ELR (cell line): ENCODE measurements at regions not wholly inside any gene's neighbourhood (a gene's known extent, or its start where the extent isn't known, plus 50 kb on each side); places are given as distances from the start of the nearest gene placed in this dataset.

Experiments used
- DNase-seq: peaks from one replicate; pipeline ENCODE4 v3.0.0-alpha.2; 2015; ENCODE audit warnings: low read depth

DNA sequence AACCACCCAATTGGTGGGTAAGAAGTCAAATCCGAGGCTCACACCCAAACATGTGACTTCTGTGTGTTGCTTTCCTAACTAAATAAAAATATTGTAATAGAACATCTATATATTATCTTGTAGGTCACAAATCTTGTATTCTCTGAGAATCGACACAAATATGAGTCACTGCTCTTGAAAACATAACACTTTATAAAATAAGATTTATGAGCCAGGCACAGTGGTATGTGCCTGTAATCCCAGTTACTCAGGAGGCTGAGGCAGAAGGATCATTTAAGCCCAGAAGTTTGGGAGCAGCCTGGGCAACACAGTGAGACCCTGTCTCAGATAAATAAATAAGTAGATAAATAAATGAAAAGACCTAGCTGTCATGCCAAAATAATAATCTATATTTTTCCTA lies 624.1 kb downstream of the ANXA1 start:
- DNase-seq: peak; percentile 28

DNA sequence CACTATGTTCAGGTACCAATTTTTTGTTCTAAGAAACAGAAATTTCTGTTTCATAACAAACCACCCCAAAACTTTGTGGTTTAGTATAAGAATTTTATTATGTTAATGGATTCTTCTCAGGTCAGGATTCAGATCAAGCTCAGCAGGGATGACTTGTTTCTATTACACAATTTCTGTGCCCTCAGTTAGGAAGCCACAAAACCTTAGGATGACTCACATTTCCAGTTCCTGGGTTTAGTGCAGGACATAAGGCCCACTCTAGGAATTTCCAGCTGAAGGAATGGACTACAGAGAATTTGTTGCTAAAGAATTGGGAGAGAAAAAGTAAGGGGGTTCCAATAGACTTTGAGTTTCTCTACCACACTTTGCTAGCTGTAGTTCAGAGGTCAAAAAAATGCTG lies 629.3 kb downstream of the ANXA1 start:
- DNase-seq: peak; percentile 78

DNA sequence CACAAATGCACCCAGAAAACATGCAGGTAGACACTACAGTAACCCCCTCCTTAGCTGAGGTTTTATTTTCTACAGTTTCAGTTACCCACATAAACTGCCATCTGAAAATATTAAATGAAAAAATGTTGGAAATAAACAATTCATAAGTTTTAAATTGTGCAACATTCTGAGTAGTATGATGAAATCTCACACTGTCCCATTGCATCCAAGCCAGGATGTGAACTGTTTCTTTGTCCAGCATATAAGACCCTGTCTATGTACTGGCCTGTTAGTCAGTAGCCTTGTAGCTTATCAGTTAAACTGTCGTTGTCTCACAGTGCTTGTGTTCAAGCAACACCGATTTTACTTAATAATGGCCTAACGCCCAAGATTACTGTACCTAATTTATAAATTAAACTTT lies 630.5 kb downstream of the ANXA1 start:
- peak; percentile 22 for DNase-seq

DNA sequence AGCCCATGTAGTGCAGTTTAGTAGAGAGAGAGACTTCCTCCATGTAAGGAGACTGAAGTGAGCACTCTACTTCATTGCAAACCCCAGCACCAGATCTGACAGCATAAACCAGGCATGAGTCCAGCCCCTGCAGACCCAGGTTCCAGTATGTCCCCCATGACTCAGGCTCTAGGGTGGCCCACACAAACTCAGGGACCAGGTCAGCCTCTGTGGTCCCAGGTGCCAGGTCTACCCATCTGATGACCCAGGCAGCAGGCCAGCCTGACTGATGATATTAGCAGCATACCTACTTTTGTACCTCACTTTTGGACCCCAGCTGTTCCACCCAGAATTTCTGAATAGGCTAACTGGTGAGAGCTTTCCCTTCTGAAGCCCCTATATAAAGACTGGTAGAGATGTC lies 647.8 kb downstream of the ANXA1 start:
- no peak for DNase-seq

DNA sequence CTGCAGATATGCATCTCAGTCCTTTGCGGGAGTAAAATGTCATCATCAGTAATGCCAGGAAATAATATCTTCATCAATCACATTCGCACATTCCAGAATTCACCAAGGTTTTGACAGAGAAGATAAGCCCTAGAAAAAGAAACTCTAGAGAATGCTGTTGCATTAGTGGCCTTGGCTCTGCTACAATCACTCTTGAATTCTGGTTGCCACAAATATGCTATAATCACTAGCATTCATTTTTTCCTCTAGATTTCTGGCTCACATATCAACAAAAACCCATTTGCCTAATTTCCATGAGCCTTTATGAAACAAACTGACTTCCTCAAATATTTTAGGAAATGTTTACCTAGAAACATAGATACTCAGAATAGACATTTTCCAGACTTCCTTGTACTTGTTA lies 653.4 kb downstream of the ANXA1 start:
- DNase-seq: no peak

DNA sequence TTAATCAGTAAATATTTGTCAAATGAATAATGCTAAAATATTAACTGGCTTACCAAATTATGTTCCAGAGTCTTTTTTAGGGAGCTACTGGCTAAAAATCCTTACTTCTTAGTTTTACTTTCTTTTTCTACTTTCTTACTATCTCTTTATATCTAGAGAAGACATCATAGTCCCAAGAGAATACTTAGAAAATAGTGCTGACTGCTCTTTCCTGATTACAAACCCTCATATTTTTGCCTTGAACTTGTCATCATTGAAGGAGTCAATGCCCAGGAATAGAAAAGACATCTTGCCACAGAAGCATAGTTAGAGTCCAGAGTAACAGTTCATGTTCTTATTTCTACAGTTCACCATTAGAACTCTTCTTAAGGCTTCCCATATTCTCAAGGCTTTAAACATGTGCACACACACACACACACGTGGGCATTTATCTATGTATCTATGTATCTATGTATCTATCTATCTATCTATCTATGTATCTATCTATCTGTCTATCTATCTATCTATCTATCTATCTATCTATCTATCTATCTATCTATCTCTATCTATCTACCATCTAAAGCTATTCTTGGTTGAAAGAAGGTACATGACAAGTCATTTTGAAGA lies 654.3 kb downstream of the ANXA1 start:
- DNase-seq: no peak

DNA sequence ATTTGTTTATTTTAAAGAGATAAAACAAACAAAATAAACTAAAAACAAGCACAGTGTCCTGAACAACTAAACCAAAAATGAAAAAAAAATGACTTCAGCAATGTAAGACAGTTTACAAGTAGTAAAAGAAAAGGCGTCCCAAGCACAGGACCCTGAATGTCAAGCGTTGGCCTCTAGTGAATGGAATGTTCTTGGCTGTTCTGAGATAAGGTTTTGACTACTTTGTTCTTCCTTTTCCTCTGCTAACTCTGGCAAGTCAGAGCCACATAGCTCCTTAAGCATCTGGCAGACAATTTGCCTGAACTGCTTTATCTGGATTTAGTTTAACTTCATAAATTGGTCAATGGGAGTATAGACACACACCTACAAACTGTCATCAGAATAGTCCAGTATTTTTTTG lies 655.2 kb downstream of the ANXA1 start:
- DNase-seq: no peak

DNA sequence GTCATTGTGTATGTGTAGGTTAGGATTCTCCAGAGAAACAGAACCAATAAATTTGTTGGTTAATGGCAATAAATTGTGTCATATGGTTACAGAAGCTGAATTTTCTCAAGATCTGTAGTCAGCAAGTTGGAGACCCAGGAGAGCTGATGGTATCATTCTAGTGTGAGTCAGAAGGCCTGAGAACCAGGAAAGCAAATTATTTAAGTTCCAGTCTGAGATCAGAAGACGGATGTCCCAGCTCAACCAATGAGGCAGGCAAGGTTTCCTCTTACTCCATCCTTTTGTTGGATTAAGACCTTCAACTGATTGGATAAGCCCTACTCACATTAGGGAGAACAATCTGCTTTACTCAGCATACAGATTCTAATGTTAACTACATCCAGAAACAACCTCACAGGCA lies 656.3 kb downstream of the ANXA1 start:
- peak; percentile 1 for DNase-seq

DNA sequence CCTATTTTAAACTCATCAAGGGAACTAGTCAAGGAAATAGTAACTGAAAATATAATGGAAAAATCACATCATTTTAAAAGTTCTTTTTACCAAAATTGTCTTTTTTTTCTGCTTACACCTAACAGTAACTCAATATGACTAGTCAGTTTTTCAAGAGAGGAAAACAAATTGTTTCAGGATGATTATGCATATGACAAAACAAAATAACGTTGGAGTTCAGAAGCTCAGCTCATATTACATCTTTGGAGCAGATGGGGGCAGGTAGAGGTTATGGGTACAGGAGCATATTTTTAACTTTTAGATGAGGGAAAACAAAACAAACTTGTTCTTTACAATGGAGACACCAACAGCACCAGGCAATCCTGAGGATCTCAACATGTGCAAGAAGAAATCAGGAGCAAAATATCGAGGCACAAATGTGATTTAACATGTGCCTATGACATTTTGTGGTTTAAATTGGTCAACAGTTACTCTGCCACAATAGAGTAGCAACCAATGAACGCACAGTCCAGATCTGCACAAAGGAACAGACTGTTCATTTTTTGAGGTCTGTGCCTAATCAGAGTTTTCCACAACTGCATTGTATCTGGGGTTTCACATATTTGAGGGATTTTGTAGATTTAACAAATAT lies 659.0 kb downstream of the ANXA1 start:
- DNase-seq: peak; percentile 7

DNA sequence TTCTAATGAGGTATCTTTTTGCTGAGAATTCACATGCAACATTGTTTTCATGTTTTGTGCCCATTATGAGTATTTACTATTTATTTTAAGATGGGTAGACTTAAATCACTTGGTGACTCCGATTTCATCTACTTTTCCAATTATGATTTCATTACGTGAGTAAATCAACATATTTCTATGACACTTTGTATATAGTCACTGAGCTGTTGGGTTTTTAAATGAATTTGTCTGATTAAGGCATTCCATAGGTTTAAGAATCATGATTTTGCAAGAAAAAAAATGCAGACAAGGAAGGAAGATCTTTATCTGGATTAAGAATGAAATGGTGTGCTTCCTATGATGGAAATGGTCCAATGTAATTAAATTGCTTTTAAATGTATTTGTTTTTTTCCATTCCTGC lies 661.9 kb downstream of the ANXA1 start:
- no peak for DNase-seq

DNA sequence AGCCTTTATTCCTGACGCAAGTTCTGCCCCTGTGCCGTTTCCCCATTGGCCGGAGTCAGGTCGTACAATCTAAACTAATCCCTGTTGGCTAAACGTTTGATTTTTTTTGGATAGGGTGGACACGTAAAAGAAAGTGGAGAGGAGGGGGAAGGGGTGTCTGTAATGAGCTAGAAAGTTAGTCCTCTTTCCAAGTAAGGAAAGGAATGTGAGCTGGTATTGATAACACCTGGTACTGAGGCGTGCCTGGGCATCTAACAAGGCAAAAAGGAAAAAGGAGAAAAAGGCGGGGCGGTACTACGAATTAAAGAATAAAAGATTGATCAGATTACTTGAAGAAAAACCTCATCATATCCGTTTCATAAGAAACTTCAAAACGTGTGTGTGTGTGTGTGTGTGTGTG lies 665.2 kb downstream of the ANXA1 start:
- DNase-seq: no peak

DNA sequence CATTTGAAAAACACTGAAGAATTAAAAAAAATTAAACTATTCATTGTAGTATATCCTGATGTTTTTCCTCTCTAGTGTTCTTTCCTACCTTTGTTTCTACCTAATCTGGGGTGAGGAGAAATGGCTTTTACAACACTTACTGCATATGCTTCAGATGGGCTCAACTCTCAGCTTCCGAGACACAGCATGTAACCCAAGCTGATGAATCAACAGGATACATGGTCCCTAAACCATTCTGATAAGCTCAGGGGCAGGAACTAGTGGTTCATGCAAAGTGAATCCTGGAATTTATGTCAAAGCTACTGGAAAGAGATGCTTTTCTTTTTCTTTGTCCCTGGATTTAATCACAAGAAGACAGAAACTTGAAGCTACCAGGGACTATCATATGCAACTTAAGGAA lies 672.5 kb upstream of the RORB start:
- peak; percentile 3 for DNase-seq

DNA sequence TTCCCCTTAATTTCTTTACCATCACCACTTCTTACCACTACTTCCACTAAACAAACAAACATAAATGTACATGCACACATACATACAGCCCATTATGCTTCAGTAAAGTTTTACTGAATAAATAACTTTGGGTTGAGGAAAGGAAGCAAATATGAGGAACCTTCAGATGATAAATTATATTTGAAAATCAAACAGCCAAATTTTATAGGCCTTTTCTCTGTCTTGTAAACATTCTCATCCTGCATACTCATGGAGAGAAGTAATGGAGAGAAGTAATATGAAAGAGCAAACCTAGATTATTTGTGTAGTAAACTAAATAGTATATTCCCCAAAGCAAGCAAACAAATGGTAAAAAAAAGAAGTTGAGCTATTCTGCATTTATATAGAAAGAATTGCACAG lies 658.3 kb upstream of the RORB start:
- no peak for DNase-seq

DNA sequence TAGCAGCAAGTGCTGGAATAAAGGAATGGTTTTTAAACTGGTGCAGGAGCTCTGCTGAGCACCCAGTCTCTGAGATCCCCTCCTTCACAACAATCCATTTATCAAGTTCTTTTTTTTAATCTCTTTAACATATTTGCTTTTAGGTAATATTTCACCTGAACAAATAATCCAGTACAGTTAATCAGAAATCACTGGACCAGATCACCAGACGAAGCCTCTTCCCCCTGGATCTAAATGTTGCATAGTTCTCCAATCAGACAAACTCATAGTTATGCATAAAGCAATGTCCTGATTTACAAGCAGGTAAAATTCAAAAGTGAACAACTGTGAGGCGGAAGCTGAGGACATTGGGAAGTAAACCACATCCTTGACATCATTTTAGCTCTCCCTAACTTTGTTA lies 657.7 kb upstream of the RORB start:
- DNase-seq: no peak

DNA sequence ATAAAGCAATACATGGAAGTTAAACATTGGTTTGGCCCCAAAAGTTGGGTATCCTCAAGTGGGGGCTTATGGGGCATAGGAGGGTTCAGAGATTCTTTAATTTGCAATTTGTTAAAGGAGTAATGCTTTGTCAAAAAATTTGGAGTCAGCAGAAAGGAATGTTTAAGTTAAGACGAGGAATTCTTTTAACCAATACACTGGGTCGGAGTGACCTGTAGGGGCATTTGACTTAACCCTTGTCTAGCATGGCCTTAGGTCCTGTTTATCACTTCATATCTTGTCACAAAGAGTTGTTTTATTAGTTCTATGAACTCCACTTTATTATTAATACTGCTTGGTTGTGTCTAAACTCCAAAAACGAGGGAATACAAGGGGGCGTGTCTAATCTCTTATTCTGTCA lies 656.1 kb upstream of the RORB start:
- no peak for DNase-seq

DNA sequence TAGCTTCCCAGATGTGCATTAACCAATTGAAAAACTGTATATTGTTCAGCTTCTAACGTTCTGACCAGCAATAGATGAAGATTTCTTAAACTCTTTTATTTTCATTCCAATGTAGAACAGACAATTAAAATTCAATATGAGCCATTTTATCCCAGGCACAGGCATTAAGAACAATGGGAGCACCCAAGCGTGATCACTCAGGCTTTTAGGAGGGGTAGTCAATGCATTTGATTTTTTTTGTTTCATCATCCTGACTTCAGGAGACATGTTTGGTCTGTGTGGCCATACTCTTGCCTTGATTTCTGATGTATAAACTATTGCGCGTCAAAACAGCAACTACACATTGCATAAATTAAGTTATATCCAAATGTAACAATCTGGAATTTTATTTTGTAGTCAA lies 653.0 kb upstream of the RORB start:
- no peak for DNase-seq

DNA sequence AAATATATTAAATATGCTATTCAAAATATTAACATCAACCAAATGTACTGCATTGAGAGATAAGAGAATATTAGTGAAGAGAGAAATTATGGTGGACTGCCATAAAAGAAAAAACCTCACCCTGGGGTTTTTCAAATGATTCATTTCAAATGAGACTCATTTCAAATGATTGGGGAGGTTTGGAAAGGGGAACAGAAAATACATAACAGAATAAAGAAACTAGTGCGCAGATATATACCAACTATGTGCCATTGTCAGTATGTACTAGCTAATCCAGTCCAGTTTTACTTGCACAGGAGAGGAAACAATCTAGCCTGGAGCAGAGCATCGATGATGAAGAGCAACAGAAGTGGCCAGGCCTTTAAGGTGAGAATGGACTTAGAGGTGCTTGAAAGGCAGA lies 651.6 kb upstream of the RORB start:
- DNase-seq: no peak

DNA sequence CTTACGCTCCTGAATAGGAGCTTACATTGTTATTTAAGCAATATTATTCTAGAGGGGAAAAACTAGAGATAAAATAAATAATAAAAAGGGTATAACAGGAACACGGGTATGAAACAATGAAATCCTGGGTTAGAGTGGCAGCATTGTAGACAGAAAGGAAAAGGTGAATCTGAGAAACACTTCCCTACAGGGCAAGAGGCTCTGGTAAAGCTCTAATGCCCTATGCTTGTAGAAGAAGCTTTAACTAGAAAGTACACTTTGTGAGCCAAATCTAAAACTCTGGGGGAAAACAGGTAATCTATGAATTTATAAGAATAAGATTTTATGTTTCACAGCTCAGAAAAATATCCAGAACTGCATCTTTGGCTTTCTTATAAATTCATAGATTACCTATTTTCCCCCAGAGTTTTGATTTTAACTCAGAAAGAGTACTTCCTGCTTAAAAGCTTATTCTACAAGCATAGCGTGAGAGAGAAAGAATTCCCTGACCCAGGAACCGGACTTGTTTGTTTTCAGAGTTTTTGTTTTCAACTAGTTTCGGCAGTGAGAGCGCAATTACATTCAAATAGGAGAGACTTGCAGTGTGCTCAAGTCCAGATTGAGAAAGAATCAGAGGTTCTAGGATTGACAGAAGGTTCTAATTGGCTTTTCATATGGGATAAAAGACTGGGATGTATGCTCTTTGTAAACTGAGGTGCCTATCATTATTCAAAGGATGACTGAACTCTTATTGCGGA lies 651.0 kb upstream of the RORB start:
- DNase-seq: no peak

DNA sequence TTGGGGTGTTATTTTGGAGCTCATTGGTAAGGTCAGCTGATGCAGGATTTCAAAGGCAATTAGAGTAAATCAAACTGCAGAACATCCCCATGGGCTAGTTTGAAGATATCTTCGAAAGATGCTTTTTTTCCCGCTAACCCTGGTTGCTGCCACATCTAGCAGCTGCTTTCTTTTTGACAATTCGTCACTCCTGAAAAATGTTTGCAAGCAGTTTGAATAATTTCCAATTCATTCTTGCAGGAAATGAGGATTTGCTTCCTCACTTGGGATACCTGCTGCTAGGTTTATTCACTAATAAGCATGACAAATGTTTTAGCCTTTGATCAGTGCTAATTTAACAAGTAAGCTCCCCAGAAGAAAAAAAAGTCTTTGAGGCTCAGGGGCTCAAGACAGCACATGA lies 649.6 kb upstream of the RORB start:
- DNase-seq: peak; percentile 1

DNA sequence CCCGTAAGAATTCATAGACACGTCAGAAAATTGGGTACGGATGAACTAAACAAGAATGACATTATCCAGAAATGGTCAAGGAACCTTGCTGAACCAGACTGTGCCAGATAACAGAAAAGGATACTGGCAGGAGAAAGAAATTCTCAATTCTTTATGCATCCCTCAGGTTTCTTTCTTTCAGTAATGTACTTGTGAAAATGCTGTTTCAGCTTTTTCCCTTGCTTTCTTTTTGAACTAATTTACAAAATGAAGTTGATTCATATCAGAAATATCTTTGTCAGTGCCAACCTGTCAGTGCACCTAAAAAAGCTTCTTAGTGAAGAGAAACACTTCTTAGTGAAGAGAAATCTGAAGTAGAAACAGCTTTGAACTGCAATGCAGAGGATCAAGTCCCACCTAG lies 643.6 kb upstream of the RORB start:
- no peak for DNase-seq

DNA sequence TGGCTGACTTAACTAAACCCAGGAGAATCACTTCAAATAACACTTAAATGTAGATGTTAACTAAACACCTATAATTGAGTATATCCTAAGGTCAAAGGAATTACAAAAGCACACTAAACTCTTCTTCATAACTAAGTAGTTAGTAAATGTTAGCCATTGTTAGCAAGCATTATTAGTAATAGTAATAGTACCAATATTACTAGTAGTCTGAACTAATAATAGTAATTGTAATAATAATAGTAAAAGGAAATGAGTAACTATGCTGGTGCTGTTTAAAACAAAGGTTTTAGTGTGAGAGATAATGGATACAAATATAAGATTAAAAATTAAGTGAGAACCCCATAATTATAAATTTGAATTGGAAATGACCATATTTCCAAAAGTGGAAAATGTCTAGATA lies 641.9 kb upstream of the RORB start:
- no peak for DNase-seq

DNA sequence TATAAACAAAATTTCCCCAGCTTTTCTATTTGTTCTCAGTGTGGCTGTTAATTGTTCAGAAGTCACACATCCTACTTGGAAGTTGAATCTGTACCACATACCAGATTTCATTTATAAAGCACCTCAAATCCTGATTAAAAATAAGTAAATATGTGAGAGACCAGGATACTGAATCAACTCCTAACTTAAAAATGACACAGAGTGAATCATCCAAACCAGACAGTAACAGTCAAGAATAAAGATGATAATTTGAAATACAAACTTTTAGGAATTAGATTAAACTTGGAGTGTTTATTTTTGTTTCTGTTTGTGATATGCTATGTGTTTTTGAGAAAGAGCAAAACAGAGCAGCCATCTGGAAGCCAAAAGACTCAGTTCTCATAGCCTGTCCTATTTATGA lies 633.2 kb upstream of the RORB start:
- peak; percentile 13 for DNase-seq

DNA sequence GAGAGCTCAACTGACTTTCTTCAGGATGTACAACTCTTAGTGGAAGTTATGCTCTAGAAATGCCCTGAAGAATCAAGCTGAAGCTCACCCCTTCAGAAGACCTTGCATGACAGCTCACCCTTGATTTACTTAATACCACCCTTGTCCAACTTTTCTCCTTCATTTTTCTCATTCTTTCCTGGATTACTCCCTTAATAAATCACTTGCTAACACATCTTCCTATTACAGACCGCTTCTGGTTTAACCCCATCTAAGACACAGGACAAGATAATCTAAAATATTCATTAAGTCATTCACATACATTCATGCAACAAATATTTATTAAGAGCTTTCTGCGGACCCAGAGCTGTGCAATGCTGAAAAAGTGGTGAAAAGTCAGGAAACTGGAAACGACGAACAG lies 630.7 kb upstream of the RORB start:
- DNase-seq: no peak

DNA sequence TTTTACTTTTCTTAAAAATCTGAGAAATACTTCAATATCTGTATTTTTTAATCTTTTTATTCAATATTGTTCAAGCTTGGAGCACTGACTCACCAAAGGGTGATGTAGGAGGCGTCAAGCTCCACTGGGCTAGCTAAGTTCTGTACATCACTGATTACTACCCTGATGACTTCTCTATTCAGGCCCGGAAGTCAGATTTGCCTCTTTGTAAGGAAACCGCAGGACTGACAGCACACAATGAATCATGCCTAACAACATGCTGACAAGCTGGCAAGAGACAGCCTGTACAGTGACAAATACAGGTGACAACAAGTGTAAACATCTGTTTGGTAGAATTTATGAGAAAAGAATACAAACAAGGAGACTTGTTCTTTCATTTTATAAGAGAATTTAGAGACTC lies 627.9 kb upstream of the RORB start:
- DNase-seq: peak; percentile 68
